Adrenal gland (tissue), 5 donors: ENCODE measurements at regions not wholly inside any gene's neighbourhood (a gene's known extent, or its start where the extent isn't known, plus 50 kb on each side); places are given as distances from the start of the nearest gene placed in this dataset.

Source experiments
- CTCF ChIP-seq, 6 experiments: fragments of 450-650 bp in 4 of 6; fragments of 200-600 bp in 2 of 6; sonication (generic) in 1 of 6; IDR thresholded peaks; 1 replicate in 5 of 6; 2 replicates in 1 of 6; pipeline versions ENCODE4 v1.5.1 to v1.8.0; 2016 to 2021; ENCODE audit warnings: antibody characterized with exemption in 6 of 6, mild to moderate bottlenecking in 2 of 6, moderate library complexity in 1 of 6
- POLR2A ChIP-seq, 2 donors: fragments of 450-650 bp; IDR thresholded peaks; one replicate each; pipeline ENCODE4 v1.6.1; 2017; ENCODE audit warnings: antibody characterized with exemption in 2 of 2, mild to moderate bottlenecking in 2 of 2, moderate library complexity in 1 of 2
- donor health status: DM: no; HTN: no; CAD: no.

- TF ChIP-seq CTCF (IDR thresholded peaks at IDR 0.05) (no peak), POLR2A (IDR thresholded peaks at IDR 0.05) (no peak)
These were observed 91.3 kb downstream of the RPE65 start for GRCh38 chr1:68358439-68358838.
